ENCODE measurements at regions not wholly inside any gene's neighbourhood (a gene's known extent, or its start where the extent isn't known, plus 50 kb on each side); places are given as distances from the start of the nearest gene placed in this dataset.
"Not testable (repeated sequence)": the region's sequence is repeated elsewhere in the genome, so short reads cannot be mapped to it uniquely, and the experiment has no call there.

GRCh38 chr2:104945121-104945520, 91.2 kb downstream of the POU3F3 start:
- no peak for DNase-seq
- H3K36me3 Mint-ChIP-seq (ENCODE audit: low read depth), result no peaks in the 10 kb centered on the region
- peaks cover 45% of the 10 kb centered on the region for H3K27me3 Mint-ChIP-seq
- H3K9me3 Mint-ChIP-seq, result no peaks in the 10 kb centered on the region
- H3K27ac Mint-ChIP-seq, result no peak overlapping the region
- H3K4me3 Mint-ChIP-seq, result no peak overlapping the region
- no peaks in the 10 kb centered on the region for H3K4me1 Mint-ChIP-seq (ENCODE audit: low read depth)

GRCh38 chr2:104945866-104946265, 92.0 kb downstream of the POU3F3 start:
- no peaks in the 10 kb centered on the region for H3K36me3 Mint-ChIP-seq (ENCODE audit: low read depth)
- H3K27me3 Mint-ChIP-seq, result peaks cover 43% of the 10 kb centered on the region

GRCh38 chr2:104947456-104947855, 90.4 kb upstream of the MRPS9 start:
- not testable (repeated sequence) for H3K4me3 Mint-ChIP-seq; H3K27ac Mint-ChIP-seq; DNase-seq; H3K9me3 Mint-ChIP-seq; H3K4me1 Mint-ChIP-seq (ENCODE audit: low read depth); H3K36me3 Mint-ChIP-seq (ENCODE audit: low read depth)
- peaks cover 37% of the 10 kb centered on the region for H3K27me3 Mint-ChIP-seq

More at GRCh38 chr2:104945866-104946265, 92.0 kb downstream of the POU3F3 start:
- no peak overlapping the region for H3K4me3 Mint-ChIP-seq
- no peak overlapping the region for H3K27ac Mint-ChIP-seq
- no peaks in the 10 kb centered on the region for H3K9me3 Mint-ChIP-seq
- no peak for DNase-seq
- H3K4me1 Mint-ChIP-seq (ENCODE audit: low read depth), result no peaks in the 10 kb centered on the region

- Mint-ChIP-seq H3K9me3 (no peaks in the 10 kb centered on the region), H3K27me3 (peaks cover 22% of the 10 kb centered on the region), H3K4me3 (no peak overlapping the region), H3K4me1 (ENCODE audit: low read depth) (peaks cover 3% of the 10 kb centered on the region), H3K27ac (no peak overlapping the region), H3K36me3 (ENCODE audit: low read depth) (no peaks in the 10 kb centered on the region)
- DNase-seq, result no peak
Observed at GRCh38 chr2:104952976-104953375, 84.9 kb upstream of the MRPS9 start.

GRCh38 chr2:104965900-104966299, 72.0 kb upstream of the MRPS9 start:
- H3K4me1 Mint-ChIP-seq (ENCODE audit: low read depth), result peaks cover 2% of the 10 kb centered on the region
- peaks cover 30% of the 10 kb centered on the region for H3K27me3 Mint-ChIP-seq
- no peak overlapping the region for H3K27ac Mint-ChIP-seq

GRCh38 chr2:104969564-104969963, 68.3 kb upstream of the MRPS9 start:
- Mint-ChIP-seq H3K9me3 (peaks cover 4% of the 10 kb centered on the region), H3K4me1 (ENCODE audit: low read depth) (peaks cover 2% of the 10 kb centered on the region), H3K4me3 (no peak overlapping the region), H3K27ac (no peak overlapping the region), H3K27me3 (peaks cover 26% of the 10 kb centered on the region), H3K36me3 (ENCODE audit: low read depth) (no peaks in the 10 kb centered on the region)
- DNase-seq, result no peak

More at GRCh38 chr2:104965900-104966299, 72.0 kb upstream of the MRPS9 start:
- H3K9me3 Mint-ChIP-seq, result peaks cover 20% of the 10 kb centered on the region
- H3K4me3 Mint-ChIP-seq, result no peak overlapping the region
- DNase-seq, result no peak
- no peaks in the 10 kb centered on the region for H3K36me3 Mint-ChIP-seq (ENCODE audit: low read depth)

GRCh38 chr2:104975371-104975770, 62.5 kb upstream of the MRPS9 start:
- no peaks in the 10 kb centered on the region for H3K36me3 Mint-ChIP-seq (ENCODE audit: low read depth)
- H3K4me1 Mint-ChIP-seq (ENCODE audit: low read depth), result peaks cover 9% of the 10 kb centered on the region
- DNase-seq, result no peak
- no peaks in the 10 kb centered on the region for H3K9me3 Mint-ChIP-seq
- H3K27me3 Mint-ChIP-seq, result peaks cover 2% of the 10 kb centered on the region
- no peak overlapping the region for H3K27ac Mint-ChIP-seq
- no peak overlapping the region for H3K4me3 Mint-ChIP-seq

- H3K27me3 Mint-ChIP-seq, result peaks cover 3% of the 10 kb centered on the region
- DNase-seq, result no peak
- no peaks in the 10 kb centered on the region for H3K36me3 Mint-ChIP-seq (ENCODE audit: low read depth)
- no peak overlapping the region for H3K27ac Mint-ChIP-seq
- no peaks in the 10 kb centered on the region for H3K9me3 Mint-ChIP-seq
- peaks cover 9% of the 10 kb centered on the region for H3K4me1 Mint-ChIP-seq (ENCODE audit: low read depth)
- H3K4me3 Mint-ChIP-seq, result no peak overlapping the region
Observed at GRCh38 chr2:104975851-104976250, 62.0 kb upstream of the MRPS9 start.

GRCh38 chr2:104976603-104977120, 61.2 kb upstream of the MRPS9 start:
- Mint-ChIP-seq H3K27me3 (peaks cover 6% of the 10 kb centered on the region), H3K27ac (no peak overlapping the region), H3K9me3 (no peaks in the 10 kb centered on the region), H3K36me3 (ENCODE audit: low read depth) (no peaks in the 10 kb centered on the region), H3K4me3 (peak overlapping the region; percentile 44), H3K4me1 (ENCODE audit: low read depth) (peaks cover 9% of the 10 kb centered on the region)
- peak; percentile 30 for DNase-seq

GRCh38 chr2:104977958-104978357, 59.9 kb upstream of the MRPS9 start:
- no peak overlapping the region for H3K4me3 Mint-ChIP-seq
- H3K36me3 Mint-ChIP-seq (ENCODE audit: low read depth), result no peaks in the 10 kb centered on the region
- H3K27me3 Mint-ChIP-seq, result peaks cover 6% of the 10 kb centered on the region
- no peak for DNase-seq
- H3K9me3 Mint-ChIP-seq, result no peaks in the 10 kb centered on the region
- H3K4me1 Mint-ChIP-seq (ENCODE audit: low read depth), result peaks cover 9% of the 10 kb centered on the region
- H3K27ac Mint-ChIP-seq, result no peak overlapping the region

GRCh38 chr2:104979786-104980185, 58.1 kb upstream of the MRPS9 start:
- H3K27me3 Mint-ChIP-seq, result peaks cover 12% of the 10 kb centered on the region
- not testable (repeated sequence) for H3K4me3 Mint-ChIP-seq; H3K9me3 Mint-ChIP-seq; DNase-seq; H3K4me1 Mint-ChIP-seq (ENCODE audit: low read depth); H3K36me3 Mint-ChIP-seq (ENCODE audit: low read depth); H3K27ac Mint-ChIP-seq

GRCh38 chr2:104982111-104982510, 55.8 kb upstream of the MRPS9 start:
- Mint-ChIP-seq H3K4me3 (no peak overlapping the region), H3K9me3 (no peaks in the 10 kb centered on the region), H3K36me3 (ENCODE audit: low read depth) (no peaks in the 10 kb centered on the region), H3K27ac (no peak overlapping the region), H3K27me3 (peaks cover 15% of the 10 kb centered on the region), H3K4me1 (ENCODE audit: low read depth) (peaks cover 3% of the 10 kb centered on the region)
- DNase-seq, result no peak
